HG03108 (cell line): ENCODE measurements at regions not wholly inside any gene's neighbourhood (a gene's known extent, or its start where the extent isn't known, plus 50 kb on each side); places are given as distances from the start of the nearest gene placed in this dataset.

Source experiments
- ATAC-seq: cut with Tn5 transposase; IDR thresholded peaks from one replicate; pipeline ENCODE4 v1.9.1; 2021; ENCODE audit warnings: moderate library complexity; ENCODE audit not compliant: unreplicated experiment

GRCh38 chr5:15027764-15028163 is 156.2 kb upstream of the ANKH start:
- no peak for ATAC-seq

GRCh38 chr5:15026944-15027343 is 155.4 kb upstream of the ANKH start:
- ATAC-seq = no peak

DNA sequence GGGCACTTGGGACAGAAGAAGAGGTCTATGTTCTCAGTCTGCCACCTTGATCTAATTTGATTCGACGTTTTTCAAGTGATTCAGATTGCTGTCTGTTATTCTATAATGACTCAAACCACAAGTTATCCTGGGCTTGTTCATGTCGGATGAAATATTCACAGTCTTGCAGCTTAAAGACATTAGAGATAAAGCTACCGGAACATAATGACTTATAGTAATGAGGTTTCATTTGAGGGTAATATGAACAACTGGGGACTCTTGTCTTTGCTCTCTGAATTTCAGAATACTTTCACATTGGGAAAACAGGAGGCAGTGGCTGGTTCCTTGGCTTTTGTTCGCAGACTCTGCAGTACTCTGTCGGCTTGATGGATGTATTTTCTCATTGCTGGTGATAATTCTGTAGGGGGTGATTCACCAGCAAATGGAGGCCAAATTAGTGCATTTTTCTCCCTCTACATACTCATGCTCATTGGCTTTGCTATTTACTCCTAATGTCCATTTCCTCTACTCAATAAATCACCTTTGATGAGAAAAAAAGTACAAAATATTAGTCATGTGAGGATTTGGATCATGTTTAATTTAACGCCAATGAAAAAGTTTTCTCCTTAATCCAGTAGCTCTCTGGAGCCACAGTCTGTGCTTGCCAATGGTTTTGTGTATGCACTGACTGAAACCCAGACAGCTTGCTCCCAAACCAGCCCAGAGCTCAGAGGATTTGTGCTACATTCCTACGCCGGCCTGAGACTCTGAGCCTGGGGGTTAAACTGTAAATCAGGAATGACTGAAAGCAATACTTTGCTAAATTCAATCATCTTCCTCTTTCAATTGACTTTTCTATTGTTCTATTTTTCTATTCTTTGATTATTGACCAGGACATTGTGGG is 154.7 kb upstream of the ANKH start:
- no peak for ATAC-seq

DNA sequence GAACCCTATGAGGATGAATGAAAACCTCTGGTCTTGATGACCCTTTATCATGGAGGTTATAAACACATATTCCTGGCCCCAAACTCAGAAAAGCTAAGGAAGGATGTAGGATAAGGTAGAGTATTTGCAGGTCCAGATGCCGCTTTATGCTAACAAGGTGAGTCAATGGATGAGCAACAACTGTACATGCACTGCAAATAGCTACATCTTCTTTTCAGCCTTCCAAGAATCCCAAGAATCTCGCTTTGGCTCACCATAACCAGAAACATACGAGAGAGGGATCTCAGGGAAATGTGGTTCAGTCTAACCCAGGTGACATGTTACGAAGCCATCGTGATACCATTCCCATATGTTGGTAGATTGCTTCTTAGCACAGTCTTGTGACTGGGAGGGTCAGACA is 152.3 kb upstream of the ANKH start:
- ATAC-seq = no peak

GRCh38 chr5:15023266-15023665 is 151.7 kb upstream of the ANKH start:
- ATAC-seq = no peak

GRCh38 chr5:15021266-15022046 is 149.9 kb upstream of the ANKH start:
- ATAC-seq = no peak

GRCh38 chr5:15020736-15021135 is 149.2 kb upstream of the ANKH start:
- ATAC-seq = no peak

DNA sequence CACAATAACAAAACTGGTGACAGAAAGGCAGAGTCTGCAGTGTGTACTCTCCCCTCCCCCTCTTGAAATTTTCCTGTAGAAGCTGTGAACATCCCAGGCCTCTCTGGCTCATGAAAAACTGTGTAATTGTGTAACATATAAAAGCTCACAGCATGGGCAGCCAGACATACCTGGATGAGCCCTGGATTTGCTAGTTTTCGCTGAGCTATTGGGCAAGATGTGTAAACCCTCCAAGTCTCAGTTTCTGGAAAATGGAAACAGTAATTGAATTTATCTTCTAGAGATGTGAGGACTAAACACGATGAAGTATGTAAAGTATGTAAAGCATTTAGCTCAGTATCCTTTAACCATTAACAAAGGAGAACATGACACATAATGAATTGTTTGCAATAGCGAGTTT is 143.2 kb upstream of the ANKH start:
- no peak for ATAC-seq

DNA sequence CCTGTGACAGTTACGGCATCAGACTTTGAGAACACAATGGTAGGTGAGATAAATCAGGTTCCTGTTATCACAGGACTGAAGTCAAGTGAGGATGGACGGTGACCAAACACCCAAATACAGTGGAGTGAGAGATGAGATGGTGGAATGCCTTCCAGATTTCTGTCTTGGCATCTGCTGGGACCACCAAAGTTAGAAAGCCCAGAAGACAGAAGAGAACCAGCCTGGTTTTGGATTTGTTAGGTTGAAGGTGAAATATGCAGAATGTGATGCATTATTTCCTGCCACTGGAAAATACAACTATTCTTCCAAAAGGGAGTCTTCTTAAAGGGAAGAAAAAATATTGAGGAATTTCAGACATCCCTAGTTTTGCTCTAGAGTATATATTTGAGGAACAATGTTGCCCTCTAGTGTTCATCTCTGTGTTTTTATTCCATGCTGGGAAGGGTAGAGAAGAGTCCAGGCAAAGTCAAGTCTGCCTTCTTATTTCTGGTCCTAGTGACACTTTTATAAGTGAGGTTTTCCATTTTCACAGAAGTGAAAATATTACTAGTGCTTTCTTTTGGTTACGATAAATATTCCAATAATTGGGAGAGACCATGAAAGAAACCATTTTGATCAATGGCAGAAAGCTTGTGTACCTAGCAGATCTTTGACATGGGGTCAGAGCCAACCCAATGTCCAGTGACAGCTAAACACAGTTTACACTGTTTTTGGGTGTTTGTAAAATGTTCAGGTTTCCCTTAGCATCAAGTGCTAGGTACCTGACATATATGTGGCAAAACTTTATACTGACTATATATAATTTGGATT is 142.3 kb upstream of the ANKH start:
- no peak for ATAC-seq

DNA sequence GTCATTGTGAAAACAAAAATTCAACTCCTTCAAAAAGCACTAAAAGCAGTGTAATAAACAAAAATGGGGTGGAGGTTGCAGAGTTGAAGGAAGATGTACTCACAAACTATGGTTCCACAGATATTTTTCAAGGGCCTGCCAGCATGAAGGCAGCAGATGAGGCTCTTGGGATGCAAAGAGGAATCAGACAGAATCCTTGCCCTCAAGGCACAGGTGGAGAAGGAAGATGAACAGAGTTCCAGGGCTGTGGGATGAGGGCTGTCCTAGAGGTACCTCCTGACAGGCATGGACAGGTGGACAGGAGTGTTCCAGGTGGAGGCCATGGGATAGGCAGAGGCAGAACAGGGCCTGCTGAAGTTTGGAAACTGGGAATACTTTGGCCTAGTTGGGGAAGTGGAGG is 140.5 kb upstream of the ANKH start:
- ATAC-seq = no peak

DNA sequence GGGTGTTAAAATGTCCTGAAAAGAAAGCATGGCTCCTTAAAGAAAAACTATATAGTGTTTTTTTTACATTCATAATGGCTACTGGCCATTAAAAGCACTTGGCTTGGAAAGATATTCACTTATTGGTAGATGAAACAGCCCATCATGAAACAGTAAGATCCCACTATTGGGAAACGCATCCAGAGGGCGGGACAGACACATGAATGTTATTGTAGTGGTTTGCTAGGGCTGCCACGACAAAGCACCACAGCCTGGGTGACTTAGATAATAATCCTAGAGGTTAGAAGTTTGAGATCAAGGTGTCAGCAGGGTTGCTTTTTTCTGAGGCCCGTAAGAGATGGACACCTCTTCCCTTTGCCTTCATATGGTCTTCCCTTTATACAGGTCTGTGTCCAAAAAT is 139.4 kb upstream of the ANKH start:
- ATAC-seq = no peak

DNA sequence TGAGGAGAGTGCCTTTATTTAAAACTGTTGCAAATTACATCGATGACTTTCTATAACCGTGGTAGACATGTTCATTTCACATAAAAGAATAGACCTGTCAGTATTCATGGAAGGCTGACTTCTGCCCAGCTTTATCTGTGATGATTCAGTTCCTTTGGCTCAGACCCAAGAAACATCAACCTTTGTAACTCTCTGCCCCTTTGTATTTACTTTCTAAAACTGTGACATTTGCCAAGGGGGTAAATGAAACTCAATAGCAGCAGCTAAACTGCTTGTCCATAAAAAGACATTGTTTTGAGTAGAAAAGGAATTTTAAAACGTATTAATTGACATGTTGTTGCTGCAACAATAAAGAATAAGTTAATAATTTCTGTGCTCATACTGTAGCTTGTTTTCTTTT is 137.8 kb upstream of the ANKH start:
- ATAC-seq = no peak

- ATAC-seq = no peak
Measured at GRCh38 chr5:15008921-15009320, 137.3 kb upstream of the ANKH start.

GRCh38 chr5:15008476-15008875 is 136.9 kb upstream of the ANKH start:
- no peak for ATAC-seq

GRCh38 chr5:15007646-15008045 is 136.1 kb upstream of the ANKH start:
- ATAC-seq = no peak

GRCh38 chr5:15004506-15004905 is 132.9 kb upstream of the ANKH start:
- no peak for ATAC-seq

DNA sequence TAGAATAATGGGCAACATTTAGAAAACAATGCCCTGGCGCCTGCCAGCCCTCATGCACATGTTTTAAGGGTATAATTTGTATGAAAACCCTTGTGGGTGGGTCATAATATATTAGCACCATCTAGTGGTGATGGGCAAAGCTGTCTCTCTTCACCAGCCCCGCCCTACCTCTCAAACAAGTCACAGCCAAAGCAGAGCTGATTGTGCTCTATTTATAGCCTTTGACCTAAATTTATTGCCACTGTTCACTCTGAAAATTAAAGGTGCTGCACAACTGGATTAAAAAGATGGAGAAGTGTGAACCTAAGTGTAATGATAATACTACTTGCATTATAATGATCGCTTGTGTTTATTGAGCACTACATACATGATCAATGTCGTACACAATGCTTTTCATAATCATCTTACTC is 131.9 kb upstream of the ANKH start:
- peak; percentile 84 for ATAC-seq

DNA sequence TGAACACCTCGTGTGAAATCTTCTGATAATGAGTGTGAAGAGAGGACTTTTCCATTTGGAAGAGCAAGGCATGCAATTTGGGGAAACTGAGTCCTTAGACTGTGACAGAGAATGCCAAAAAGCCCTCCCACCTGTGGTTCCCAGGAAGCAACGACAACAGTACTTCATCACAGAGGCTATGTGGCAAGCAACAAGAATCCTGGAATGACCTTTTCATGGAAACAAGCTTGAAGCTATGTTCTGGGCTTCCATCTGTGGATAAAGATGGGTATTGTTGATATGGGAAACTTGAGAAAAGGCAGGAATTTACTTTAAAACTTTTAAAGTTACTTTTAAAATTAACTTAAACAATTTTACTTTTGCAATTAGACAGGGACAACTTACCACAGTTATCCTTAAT is 131.2 kb upstream of the ANKH start:
- no peak for ATAC-seq

- no peak for ATAC-seq
Measured at GRCh38 chr5:15002173-15002572, 130.6 kb upstream of the ANKH start.

GRCh38 chr5:15001517-15001916 is 129.9 kb upstream of the ANKH start:
- ATAC-seq = no peak

GRCh38 chr5:14998491-14998890 is 126.9 kb upstream of the ANKH start:
- ATAC-seq = no peak
